ENCODE measurements at regions not wholly inside any gene's neighbourhood (a gene's known extent, or its start where the extent isn't known, plus 50 kb on each side); places are given as distances from the start of the nearest gene placed in this dataset.

DNA sequence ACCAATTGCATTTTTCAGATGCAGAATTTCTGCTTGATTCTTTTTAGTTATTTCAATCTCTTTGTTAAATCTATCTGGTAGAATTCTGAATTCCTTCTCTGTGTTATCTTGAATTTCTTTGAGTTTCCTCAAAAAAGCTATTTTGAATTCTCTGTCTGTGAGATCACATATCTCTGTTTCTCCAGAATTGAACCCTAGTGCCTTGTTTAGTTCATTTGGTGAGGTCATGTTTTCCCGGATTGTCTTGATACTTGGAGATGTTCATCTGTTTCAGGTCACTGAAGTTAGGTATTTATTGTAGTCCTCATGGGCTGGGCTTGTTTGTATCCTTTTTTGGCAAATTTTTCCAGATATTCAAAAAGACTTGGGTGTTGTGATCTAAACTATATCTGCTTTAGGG, 202.9 kb upstream of the SERP2 start:
- TF ChIP-seq GABPA (IDR thresholded peaks at IDR 0.05; ENCODE audit: borderline replicate concordance, insufficient read depth, low read length): no peak
- TF ChIP-seq TEAD4 (IDR thresholded peaks at IDR 0.05; ENCODE audit: low read depth, low read length): no peak
- TF ChIP-seq ZNF274 (IDR thresholded peaks at IDR 0.05; ENCODE audit: borderline replicate concordance, extremely low read depth, low read length): no peak
- TF ChIP-seq SIN3A (conservative IDR thresholded peaks at IDR 0.05 in 1 of 2, IDR thresholded peaks at IDR 0.05 in 1 of 2; ENCODE audit: low read depth in 1 of 2, low read length in 2 of 2): no peak
- no peak for TF ChIP-seq SUZ12 (IDR thresholded peaks at IDR 0.05; ENCODE audit: low read length)
- no peak for TF ChIP-seq EZH2 (IDR thresholded peaks at IDR 0.05; ENCODE audit: low read depth, low read length, severe bottlenecking)
- TF ChIP-seq, protein P1, sequence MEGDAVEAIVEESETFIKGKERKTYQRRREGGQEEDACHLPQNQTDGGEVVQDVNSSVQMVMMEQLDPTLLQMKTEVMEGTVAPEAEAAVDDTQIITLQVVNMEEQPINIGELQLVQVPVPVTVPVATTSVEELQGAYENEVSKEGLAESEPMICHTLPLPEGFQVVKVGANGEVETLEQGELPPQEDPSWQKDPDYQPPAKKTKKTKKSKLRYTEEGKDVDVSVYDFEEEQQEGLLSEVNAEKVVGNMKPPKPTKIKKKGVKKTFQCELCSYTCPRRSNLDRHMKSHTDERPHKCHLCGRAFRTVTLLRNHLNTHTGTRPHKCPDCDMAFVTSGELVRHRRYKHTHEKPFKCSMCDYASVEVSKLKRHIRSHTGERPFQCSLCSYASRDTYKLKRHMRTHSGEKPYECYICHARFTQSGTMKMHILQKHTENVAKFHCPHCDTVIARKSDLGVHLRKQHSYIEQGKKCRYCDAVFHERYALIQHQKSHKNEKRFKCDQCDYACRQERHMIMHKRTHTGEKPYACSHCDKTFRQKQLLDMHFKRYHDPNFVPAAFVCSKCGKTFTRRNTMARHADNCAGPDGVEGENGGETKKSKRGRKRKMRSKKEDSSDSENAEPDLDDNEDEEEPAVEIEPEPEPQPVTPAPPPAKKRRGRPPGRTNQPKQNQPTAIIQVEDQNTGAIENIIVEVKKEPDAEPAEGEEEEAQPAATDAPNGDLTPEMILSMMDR (IDR thresholded peaks at IDR 0.05; ENCODE audit: control extremely low read depth in 1 of 3, insufficient read depth in 1 of 3, low read depth in 1 of 3, low read length in 3 of 3): no peak
